Thyroid gland (tissue), 4 donors: ENCODE measurements at regions not wholly inside any gene's neighbourhood (a gene's known extent, or its start where the extent isn't known, plus 50 kb on each side); places are given as distances from the start of the nearest gene placed in this dataset.

ENCODE experiments used
- DNase-seq, 2 donors: peaks; one replicate each; pipeline ENCODE4 v3.0.0-alpha.2; 2019
- H3K27ac ChIP-seq, 3 donors: fragments of 200-600 bp; sonication (generic); 1 replicate in 2 of 3; 2 replicates in 1 of 3; pipeline ENCODE4 v1.5.1; 2016 to 2019; ENCODE audit warnings: mild to moderate bottlenecking in 1 of 3, moderate library complexity in 1 of 3
- H3K27me3 ChIP-seq: fragments of 200-600 bp; sonication (generic); one replicate; pipeline ENCODE4 v1.5.1; 2019
- H3K36me3 ChIP-seq, 2 donors: fragments of 200-600 bp; sonication (generic); one replicate each; pipeline ENCODE4 v1.5.1; 2016 to 2019
- H3K4me1 ChIP-seq, 2 donors: fragments of 200-600 bp; sonication (generic); one replicate each; pipeline ENCODE4 v1.5.1; 2017 to 2019
- H3K4me3 ChIP-seq, 3 donors: fragments of 200-600 bp; sonication (generic); replicated peaks in 1 of 3; 1 replicate in 2 of 3; 2 replicates in 1 of 3; pipeline ENCODE4 v1.5.1; 2016; ENCODE audit warnings: mild to moderate bottlenecking in 1 of 3
- H3K9me3 ChIP-seq: fragments of 200-600 bp; sonication (generic); one replicate; pipeline ENCODE4 v1.5.1; 2017
- POLR2A ChIP-seq, 2 donors: fragments of 450-650 bp; IDR thresholded peaks; one replicate each; pipeline ENCODE4 v1.6.1; 2017; ENCODE audit warnings: antibody characterized with exemption in 2 of 2, mild to moderate bottlenecking in 2 of 2, moderate library complexity in 1 of 2
- WGBS, 2 donors: methylation state at CpG; one replicate each; pipeline ENCODE4 v1.1.5; 2017; 5-methylcytosine and 5-hydroxymethylcytosine counted together
- intact Hi-C: fragments of 100-400 bp; cut with DNase I; formaldehyde crosslinking; loops from one replicate; pipeline ENCODE4 v1.15.1; 2023
- TF ChIP-seq, protein P1 (sequence below), 6 experiments: fragments of 200-600 bp in 3 of 6; fragments of 450-650 bp in 3 of 6; sonication (generic) in 3 of 6; IDR thresholded peaks; one replicate each; pipeline ENCODE4 v1.5.1; 2016 to 2019; ENCODE audit warnings: antibody characterized with exemption in 6 of 6, mild to moderate bottlenecking in 2 of 6, inconsistent platforms in 1 of 6, moderate library complexity in 1 of 6

DNA sequence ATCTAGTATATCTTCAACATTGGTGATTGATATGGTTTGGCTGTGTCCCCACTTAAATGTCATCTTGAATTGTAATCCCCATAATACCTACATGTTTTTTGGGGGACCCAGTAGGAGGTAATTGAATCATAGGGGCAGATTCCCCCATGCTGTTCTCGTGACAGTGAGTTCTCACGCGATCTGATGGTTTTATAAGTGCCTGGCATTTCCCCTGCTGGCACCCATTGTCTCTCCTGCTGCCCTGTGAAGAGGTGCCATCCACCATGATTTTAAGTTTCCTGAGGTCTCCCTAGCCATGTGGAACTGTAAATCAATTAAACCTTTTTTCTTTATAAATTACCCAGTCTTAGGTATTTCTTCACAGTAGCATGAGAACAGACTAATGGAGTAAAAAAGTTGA lies 1094.6 kb downstream of the ROBO2 start:
- WGBS, 2 donors = 65 to 69% methylated on average over 3 of the region's 3 CpGs

GRCh38 chr3:78139166-78139565 lies 1099.3 kb downstream of the ROBO2 start:
- Histone ChIP-seq H3K4me3 (no peak overlapping the region), H3K36me3 (no peaks in the 10 kb centered on the region), H3K4me1 (no peaks in the 10 kb centered on the region), H3K27ac (no peak overlapping the region), H3K9me3 (no peaks in the 10 kb centered on the region), H3K27me3 (no peaks in the 10 kb centered on the region)
- intact Hi-C loops = no loop called here
- 85 to 91% methylated on average over 3 of the region's 3 CpGs for WGBS, 2 donors
- DNase-seq = no peak
- TF ChIP-seq POLR2A (IDR thresholded peaks at IDR 0.05) = no peak
- TF ChIP-seq, protein P1, sequence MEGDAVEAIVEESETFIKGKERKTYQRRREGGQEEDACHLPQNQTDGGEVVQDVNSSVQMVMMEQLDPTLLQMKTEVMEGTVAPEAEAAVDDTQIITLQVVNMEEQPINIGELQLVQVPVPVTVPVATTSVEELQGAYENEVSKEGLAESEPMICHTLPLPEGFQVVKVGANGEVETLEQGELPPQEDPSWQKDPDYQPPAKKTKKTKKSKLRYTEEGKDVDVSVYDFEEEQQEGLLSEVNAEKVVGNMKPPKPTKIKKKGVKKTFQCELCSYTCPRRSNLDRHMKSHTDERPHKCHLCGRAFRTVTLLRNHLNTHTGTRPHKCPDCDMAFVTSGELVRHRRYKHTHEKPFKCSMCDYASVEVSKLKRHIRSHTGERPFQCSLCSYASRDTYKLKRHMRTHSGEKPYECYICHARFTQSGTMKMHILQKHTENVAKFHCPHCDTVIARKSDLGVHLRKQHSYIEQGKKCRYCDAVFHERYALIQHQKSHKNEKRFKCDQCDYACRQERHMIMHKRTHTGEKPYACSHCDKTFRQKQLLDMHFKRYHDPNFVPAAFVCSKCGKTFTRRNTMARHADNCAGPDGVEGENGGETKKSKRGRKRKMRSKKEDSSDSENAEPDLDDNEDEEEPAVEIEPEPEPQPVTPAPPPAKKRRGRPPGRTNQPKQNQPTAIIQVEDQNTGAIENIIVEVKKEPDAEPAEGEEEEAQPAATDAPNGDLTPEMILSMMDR (IDR thresholded peaks at IDR 0.05) = no peak

More for the DNA sequence above, 1094.6 kb downstream of the ROBO2 start:
- H3K27me3 ChIP-seq = no peaks in the 10 kb centered on the region
- intact Hi-C loops = no loop called here
- DNase-seq = no peak
- H3K27ac ChIP-seq = no peak overlapping the region
- no peak overlapping the region for H3K4me3 ChIP-seq
- H3K4me1 ChIP-seq = no peaks in the 10 kb centered on the region
- no peaks in the 10 kb centered on the region for H3K9me3 ChIP-seq
- H3K36me3 ChIP-seq = no peaks in the 10 kb centered on the region
- TF ChIP-seq, protein P1 (IDR thresholded peaks at IDR 0.05) = no peak
- TF ChIP-seq POLR2A (IDR thresholded peaks at IDR 0.05) = no peak

DNA sequence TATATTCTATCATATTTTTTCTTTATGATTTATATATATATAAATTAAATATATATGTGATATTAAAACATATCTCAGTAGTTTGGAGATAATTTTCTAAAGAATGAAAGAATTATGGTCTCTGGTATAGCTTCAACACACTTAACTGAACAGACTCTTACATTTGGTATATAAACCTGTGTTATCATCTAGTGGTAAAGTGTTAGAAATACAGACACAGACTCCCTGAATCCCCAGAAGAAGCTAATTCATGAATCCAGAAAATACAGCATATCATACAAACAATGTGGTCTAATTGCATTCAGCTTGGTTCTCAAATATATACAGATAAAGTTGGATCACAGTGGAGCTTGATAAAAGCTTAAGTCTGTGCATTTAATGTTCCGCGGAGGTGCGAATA lies 1100.4 kb downstream of the ROBO2 start:
- Histone ChIP-seq H3K4me3 (no peak overlapping the region), H3K27ac (no peak overlapping the region), H3K4me1 (no peaks in the 10 kb centered on the region), H3K9me3 (no peaks in the 10 kb centered on the region), H3K36me3 (no peaks in the 10 kb centered on the region), H3K27me3 (no peaks in the 10 kb centered on the region)
- no peak for TF ChIP-seq POLR2A (IDR thresholded peaks at IDR 0.05)
- TF ChIP-seq, protein P1 (IDR thresholded peaks at IDR 0.05) = no peak
- intact Hi-C loops = no loop called here
- DNase-seq = no peak
- 96 to 97% methylated on average over 3 of the region's 3 CpGs for WGBS, 2 donors

GRCh38 chr3:78140866-78141265 lies 1101.0 kb downstream of the ROBO2 start:
- WGBS, 2 donors = 90 to 92% methylated on average over 1 of the region's 1 CpG

DNA sequence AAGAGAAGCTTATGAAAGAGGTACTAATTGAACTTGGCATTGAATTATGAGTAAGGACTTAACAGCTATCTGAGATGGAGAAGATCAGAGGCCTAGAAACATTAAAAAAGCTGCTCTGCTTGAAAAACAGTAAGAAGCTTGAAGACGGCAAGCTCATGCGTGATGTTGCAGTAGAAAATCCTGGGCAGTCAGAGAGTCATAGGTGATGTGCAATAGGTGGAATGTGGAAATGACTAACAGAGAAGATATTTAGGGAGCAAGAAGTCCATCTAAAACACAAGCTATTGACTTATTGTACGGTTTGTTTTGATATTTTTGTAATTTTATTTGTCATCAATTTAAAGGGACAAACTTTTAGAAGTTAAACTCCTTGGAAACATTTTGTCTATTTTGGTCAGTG lies 1101.4 kb downstream of the ROBO2 start:
- 93 to 94% methylated on average over 3 of the region's 3 CpGs for WGBS, 2 donors
- DNase-seq = no peak
- intact Hi-C loops = no loop called here
- no peak overlapping the region for H3K4me3 ChIP-seq
- TF ChIP-seq, protein P1 (IDR thresholded peaks at IDR 0.05) = no peak
- no peak for TF ChIP-seq POLR2A (IDR thresholded peaks at IDR 0.05)
- no peaks in the 10 kb centered on the region for H3K27me3 ChIP-seq
- H3K36me3 ChIP-seq = no peaks in the 10 kb centered on the region
- no peaks in the 10 kb centered on the region for H3K4me1 ChIP-seq
- no peaks in the 10 kb centered on the region for H3K9me3 ChIP-seq
- H3K27ac ChIP-seq = no peak overlapping the region

More at GRCh38 chr3:78140866-78141265, 1101.0 kb downstream of the ROBO2 start:
- DNase-seq = no peak
- H3K9me3 ChIP-seq = no peaks in the 10 kb centered on the region
- H3K36me3 ChIP-seq = no peaks in the 10 kb centered on the region
- H3K27me3 ChIP-seq = no peaks in the 10 kb centered on the region
- no peaks in the 10 kb centered on the region for H3K4me1 ChIP-seq
- TF ChIP-seq, protein P1 (IDR thresholded peaks at IDR 0.05) = no peak
- no peak for TF ChIP-seq POLR2A (IDR thresholded peaks at IDR 0.05)
- H3K27ac ChIP-seq = no peak overlapping the region
- intact Hi-C loops = no loop called here
- H3K4me3 ChIP-seq = no peak overlapping the region
